ENCODE measurements at regions not wholly inside any gene's neighbourhood (a gene's known extent, or its start where the extent isn't known, plus 50 kb on each side); places are given as distances from the start of the nearest gene placed in this dataset.
A peak's percentile ranks its signal among the peaks of the same experiment; 100 is the strongest.

- Histone ChIP-seq H3K27ac (ENCODE audit: extremely low read depth, low read depth, low read length) (no peak overlapping the region), H3K36me3 (ENCODE audit: control insufficient read depth in 2 of 2, insufficient read depth in 1 of 2, low read length in 2 of 2) (no peaks in the 10 kb centered on the region), H3K9me3 (ENCODE audit: control insufficient read depth, insufficient read depth, low read depth, low read length) (no peaks in the 10 kb centered on the region), H3K4me3 (ENCODE audit: low read depth, low read length) (no peak overlapping the region), H3K4me1 (ENCODE audit: control insufficient read depth, insufficient read depth, low read length) (no peaks in the 10 kb centered on the region)
- POLR2A ChIA-PET, result no interaction called here
- CTCF ChIA-PET, result interaction anchor here (0.7 to 1.7 kb wide), 2 partner anchors 20 to 671 kb away, joined by 3 to 7 read pairs; no protein-coding TSS in a partner anchor
- peak; percentile 98 for TF ChIP-seq EGR2 (tag by site-specific recombination; IDR thresholded peaks at IDR 0.05; ENCODE audit: low read depth)
- TF ChIP-seq ZFHX2 (tag by site-specific recombination; conservative IDR thresholded peaks at IDR 0.05), result peak; percentile 96
- no peak for TF ChIP-seq ZNF214 (tag by site-specific recombination; IDR thresholded peaks at IDR 0.05; ENCODE audit: borderline replicate concordance)
These were observed 376.5 kb downstream of the UQCRFS1 start for GRCh38 chr19:28836421-28836820.

GRCh38 chr19:28834996-28835395 lies 378.0 kb downstream of the UQCRFS1 start:
- no peak overlapping the region for H3K4me3 ChIP-seq (ENCODE audit: low read depth, low read length)

GRCh38 chr19:28831462-28831861 lies 381.5 kb downstream of the UQCRFS1 start:
- CTCF ChIA-PET, result interaction anchor here (0.5 to 1.6 kb wide), 5 partner anchors 9 to 858 kb away, joined by 3 to 7 read pairs (median 4); no protein-coding TSS in a partner anchor
- Histone ChIP-seq H3K4me3 (ENCODE audit: low read depth, low read length) (no peak overlapping the region), H3K36me3 (ENCODE audit: control insufficient read depth in 2 of 2, insufficient read depth in 1 of 2, low read length in 2 of 2) (no peaks in the 10 kb centered on the region), H3K4me1 (ENCODE audit: control insufficient read depth, insufficient read depth, low read length) (no peaks in the 10 kb centered on the region), H3K27ac (ENCODE audit: extremely low read depth, low read depth, low read length) (no peak overlapping the region), H3K9me3 (ENCODE audit: control insufficient read depth, insufficient read depth, low read depth, low read length) (no peaks in the 10 kb centered on the region)
- POLR2A ChIA-PET, result no interaction called here
- TF ChIP-seq ZNF701 (tag by site-specific recombination; IDR thresholded peaks at IDR 0.05) (no peak), ZEB2 (tag by site-specific recombination; IDR thresholded peaks at IDR 0.05) (no peak), EGR2 (tag by site-specific recombination; IDR thresholded peaks at IDR 0.05; ENCODE audit: low read depth) (no peak), ZNF19 (tag by site-specific recombination; IDR thresholded peaks at IDR 0.05; ENCODE audit: low read depth) (no peak), ZNF324 (tag by site-specific recombination; IDR thresholded peaks at IDR 0.05) (no peak), ZXDB (tag by site-specific recombination; IDR thresholded peaks at IDR 0.05) (no peak), ZNF404 (tag by site-specific recombination; IDR thresholded peaks at IDR 0.05) (no peak), PRDM6 (tag by site-specific recombination; IDR thresholded peaks at IDR 0.05) (no peak), ZNF529 (tag by site-specific recombination; IDR thresholded peaks at IDR 0.05; ENCODE audit: insufficient replicate concordance) (no peak), ZNF140 (tag by site-specific recombination; IDR thresholded peaks at IDR 0.05) (no peak), ZNF133 (tag by site-specific recombination; IDR thresholded peaks at IDR 0.05) (no peak), ZNF174 (tag by site-specific recombination; IDR thresholded peaks at IDR 0.05) (no peak), ZNF513 (tag by site-specific recombination; IDR thresholded peaks at IDR 0.05) (no peak), ZNF549 (tag by site-specific recombination; IDR thresholded peaks at IDR 0.05) (no peak), ZBTB1 (tag by site-specific recombination; IDR thresholded peaks at IDR 0.05) (no peak)

More at GRCh38 chr19:28834996-28835395, 378.0 kb downstream of the UQCRFS1 start:
- CTCF ChIA-PET, result interaction anchor here (0.7 to 1.7 kb wide), 6 partner anchors 14 to 116 kb away, joined by 3 to 7 read pairs (median 4); no protein-coding TSS in a partner anchor
- no peaks in the 10 kb centered on the region for H3K9me3 ChIP-seq (ENCODE audit: control insufficient read depth, insufficient read depth, low read depth, low read length)
- TF ChIP-seq ZNF114 (tag by site-specific recombination; IDR thresholded peaks at IDR 0.05), result no peak
- no peak for TF ChIP-seq ZSCAN16 (tag by site-specific recombination; IDR thresholded peaks at IDR 0.05)
- TF ChIP-seq ZNF529 (tag by site-specific recombination; IDR thresholded peaks at IDR 0.05; ENCODE audit: insufficient replicate concordance), result no peak
- no peak for TF ChIP-seq ZBTB49 (tag by site-specific recombination; IDR thresholded peaks at IDR 0.05; ENCODE audit: low read depth)
- TF ChIP-seq ZNF10 (tag by site-specific recombination; IDR thresholded peaks at IDR 0.05), result no peak
- no peak for TF ChIP-seq ZNF169 (tag by site-specific recombination; IDR thresholded peaks at IDR 0.05)
- TF ChIP-seq KLF8 (tag by site-specific recombination; IDR thresholded peaks at IDR 0.05), result no peak
- TF ChIP-seq ZNF138 (tag by site-specific recombination; IDR thresholded peaks at IDR 0.05; ENCODE audit: borderline replicate concordance), result no peak
- no peak for TF ChIP-seq ZNF768 (tag by site-specific recombination; IDR thresholded peaks at IDR 0.05)
- no peak for TF ChIP-seq ZSCAN30 (tag by site-specific recombination; IDR thresholded peaks at IDR 0.05)
- TF ChIP-seq KLF10 (tag by site-specific recombination; IDR thresholded peaks at IDR 0.05), result no peak
- POLR2A ChIA-PET, result no interaction called here
- H3K4me1 ChIP-seq (ENCODE audit: control insufficient read depth, insufficient read depth, low read length), result no peaks in the 10 kb centered on the region
- peak overlapping the region; percentile 37; the same call in 1 of the 2 replicates for H3K27ac ChIP-seq (ENCODE audit: extremely low read depth, low read depth, low read length)
- no peaks in the 10 kb centered on the region for H3K36me3 ChIP-seq (ENCODE audit: control insufficient read depth in 2 of 2, insufficient read depth in 1 of 2, low read length in 2 of 2)
